CD4-positive, alpha-beta T cell (primary cell): ENCODE measurements at regions not wholly inside any gene's neighbourhood (a gene's known extent, or its start where the extent isn't known, plus 50 kb on each side); places are given as distances from the start of the nearest gene placed in this dataset.

Experiments
- ATAC-seq: fragments of 200-7000 bp; cut with Tn5 transposase; one replicate; pipeline ENCODE4 v1.10.0; 2022; ENCODE audit warnings: mild to moderate bottlenecking; ENCODE audit not compliant: poor library complexity
- CTCF ChIA-PET: fragments of 350-600 bp; sonication (Branson Sonifier 250); formaldehyde crosslinking; loops from one replicate; lab custom pipeline; 2021; ENCODE audit warnings: antibody characterized with exemption, inconsistent platforms; lab: Charles Lee
- POLR2A ChIA-PET: fragments of 350-600 bp; sonication (Branson Sonifier 250); formaldehyde crosslinking; loops from one replicate; lab custom pipeline; 2021; ENCODE audit warnings: antibody characterized with exemption, inconsistent platforms; lab: Charles Lee
- DNase-seq, 14 experiments: peaks; one replicate each; pipeline ENCODE4 v3.0.0-alpha.2; 2013 to 2020; ENCODE audit warnings: mixed read lengths in 2 of 14
- H3K27ac ChIP-seq, 2 donors: one replicate each; pipeline versions ENCODE4 v1.5.1 to v1.7.0; 2013; ENCODE audit warnings: low read length in 2 of 2, low read depth in 1 of 2, mild to moderate bottlenecking in 1 of 2
- H3K27me3 ChIP-seq, 2 experiments: 1 replicate in 1 of 2; 2 replicates in 1 of 2; pipeline versions ENCODE4 v1.6.1 to v1.7.0; 2013; ENCODE audit warnings: low read length in 2 of 2, control low read depth in 1 of 2, mild to moderate bottlenecking in 1 of 2, moderate library complexity in 1 of 2; ENCODE audit not compliant: insufficient read depth in 2 of 2, control insufficient read depth in 1 of 2
- H3K36me3 ChIP-seq: one replicate; pipeline ENCODE4 v1.6.1; 2013; ENCODE audit warnings: low read length, control low read depth; ENCODE audit not compliant: insufficient read depth
- H3K4me1 ChIP-seq: one replicate; pipeline ENCODE4 v1.6.1; 2013; ENCODE audit warnings: low read length, control low read depth; ENCODE audit not compliant: insufficient read depth
- H3K4me3 ChIP-seq: one replicate; pipeline ENCODE4 v1.5.1; 2013; ENCODE audit warnings: mild to moderate bottlenecking, low read length, moderate library complexity
- H3K9me3 ChIP-seq, 2 experiments: 1 replicate in 1 of 2; 2 replicates in 1 of 2; pipeline versions ENCODE4 v1.6.1 to v1.7.0; 2013; ENCODE audit warnings: low read length in 2 of 2, mild to moderate bottlenecking in 2 of 2, control low read depth in 1 of 2, moderate library complexity in 1 of 2; ENCODE audit not compliant: control insufficient read depth in 1 of 2, insufficient read depth in 1 of 2
- H3K27ac Mint-ChIP-seq: one replicate; pipeline ENCODE4 v1.8.0; 2020; ENCODE audit warnings: mixed read lengths
- H3K27me3 Mint-ChIP-seq: one replicate; pipeline ENCODE4 v1.8.0; 2021; ENCODE audit warnings: mixed read lengths
- H3K36me3 Mint-ChIP-seq: one replicate; pipeline ENCODE4 v1.8.0; 2021; ENCODE audit warnings: low read depth, mixed read lengths
- H3K4me1 Mint-ChIP-seq: one replicate; pipeline ENCODE4 v1.8.0; 2021; ENCODE audit warnings: low read depth, mixed read lengths
- H3K4me3 Mint-ChIP-seq: one replicate; pipeline ENCODE4 v1.8.0; 2020; ENCODE audit warnings: mild to moderate bottlenecking, mixed read lengths
- H3K9me3 Mint-ChIP-seq: one replicate; pipeline ENCODE4 v1.8.0; 2020; ENCODE audit warnings: mixed read lengths
- CTCF ChIP-seq: fragments of 200-600 bp; IDR thresholded peaks from one replicate; pipeline ENCODE4 v1.8.0; 2022; ENCODE audit warnings: antibody characterized with exemption, mild to moderate bottlenecking
- intact Hi-C, 2 experiments: fragments of 100-400 bp; cut with DNase I in 1 of 2; cut with micrococcal nuclease in 1 of 2; formaldehyde crosslinking; loops; one replicate each; pipeline versions ENCODE4 v1.15.1 to v1.9.0; 2023 to 2025; cut with DNase I, micrococcal nuclease

- TF ChIP-seq CTCF, result no peak
- H3K4me3 Mint-ChIP-seq, result no peak overlapping the region
- H3K9me3 ChIP-seq, result peaks cover 0 to 5% of the 10 kb centered on the region in 2 experiments
- H3K4me1 Mint-ChIP-seq, result no peaks in the 10 kb centered on the region
- DNase-seq (no peak), ATAC-seq (no peak)
- H3K27me3 ChIP-seq, result no peaks in the 10 kb centered on the region
- H3K9me3 Mint-ChIP-seq, result no peaks in the 10 kb centered on the region
- no peak overlapping the region for H3K27ac ChIP-seq
- CTCF ChIA-PET, result no interaction called here
- H3K4me3 ChIP-seq, result no peak overlapping the region
- no peaks in the 10 kb centered on the region for H3K36me3 Mint-ChIP-seq
- peaks cover 10% of the 10 kb centered on the region for H3K27me3 Mint-ChIP-seq
- intact Hi-C loops, result no loop called here
- no peaks in the 10 kb centered on the region for H3K36me3 ChIP-seq
- H3K27ac Mint-ChIP-seq, result no peak overlapping the region
- POLR2A ChIA-PET, result no interaction called here
- no peaks in the 10 kb centered on the region for H3K4me1 ChIP-seq
Measured at GRCh38 chr18:77714716-77715115, 465.1 kb downstream of the GALR1 start.

- no peak for ATAC-seq
- POLR2A ChIA-PET, result no interaction called here
Measured at GRCh38 chr18:77716282-77716681, 466.6 kb downstream of the GALR1 start.

GRCh38 chr18:77733292-77733903, 483.8 kb downstream of the GALR1 start:
- CTCF ChIA-PET, result no interaction called here
- Mint-ChIP-seq H3K27me3 (peaks cover 19% of the 10 kb centered on the region), H3K27ac (no peak overlapping the region), H3K9me3 (no peaks in the 10 kb centered on the region), H3K36me3 (no peaks in the 10 kb centered on the region), H3K4me1 (no peaks in the 10 kb centered on the region), H3K4me3 (no peak overlapping the region)
- TF ChIP-seq CTCF, result no peak
- ATAC-seq (no peak), DNase-seq (no peak)
- intact Hi-C loops, result no loop called here
- no peaks in the 10 kb centered on the region for H3K36me3 ChIP-seq
- no peaks in the 10 kb centered on the region for H3K9me3 ChIP-seq
- H3K4me1 ChIP-seq, result no peaks in the 10 kb centered on the region
- H3K27ac ChIP-seq, result no peak overlapping the region
- POLR2A ChIA-PET, result no interaction called here
- peaks cover 0 to 9% of the 10 kb centered on the region in 2 experiments for H3K27me3 ChIP-seq
- H3K4me3 ChIP-seq, result no peak overlapping the region

More at GRCh38 chr18:77716282-77716681, 466.6 kb downstream of the GALR1 start:
- no peaks in the 10 kb centered on the region for H3K4me1 Mint-ChIP-seq
- TF ChIP-seq CTCF, result no peak
- no peak for DNase-seq
- no peak overlapping the region for H3K4me3 ChIP-seq
- no peaks in the 10 kb centered on the region for H3K9me3 Mint-ChIP-seq
- H3K27me3 Mint-ChIP-seq, result peaks cover 9% of the 10 kb centered on the region
- no peaks in the 10 kb centered on the region for H3K36me3 ChIP-seq
- no peaks in the 10 kb centered on the region for H3K4me1 ChIP-seq
- no peak overlapping the region for H3K4me3 Mint-ChIP-seq
- H3K36me3 Mint-ChIP-seq, result no peaks in the 10 kb centered on the region
- intact Hi-C loops, result no loop called here
- H3K27me3 ChIP-seq, result no peaks in the 10 kb centered on the region
- CTCF ChIA-PET, result no interaction called here
- no peak overlapping the region for H3K27ac Mint-ChIP-seq
- H3K9me3 ChIP-seq, result peaks cover 0 to 5% of the 10 kb centered on the region in 2 experiments
- H3K27ac ChIP-seq, result no peak overlapping the region
